DMS153 (cell line): ENCODE measurements at regions not wholly inside any gene's neighbourhood (a gene's known extent, or its start where the extent isn't known, plus 50 kb on each side); places are given as distances from the start of the nearest gene placed in this dataset.
"Not testable (repeated sequence)": the region's sequence is repeated elsewhere in the genome, so short reads cannot be mapped to it uniquely, and the experiment has no call there.

Experiments
- DNase-seq: peaks from one replicate; lab custom pipeline; 2025; lab: John Stamatoyannopoulos, UW

DNA sequence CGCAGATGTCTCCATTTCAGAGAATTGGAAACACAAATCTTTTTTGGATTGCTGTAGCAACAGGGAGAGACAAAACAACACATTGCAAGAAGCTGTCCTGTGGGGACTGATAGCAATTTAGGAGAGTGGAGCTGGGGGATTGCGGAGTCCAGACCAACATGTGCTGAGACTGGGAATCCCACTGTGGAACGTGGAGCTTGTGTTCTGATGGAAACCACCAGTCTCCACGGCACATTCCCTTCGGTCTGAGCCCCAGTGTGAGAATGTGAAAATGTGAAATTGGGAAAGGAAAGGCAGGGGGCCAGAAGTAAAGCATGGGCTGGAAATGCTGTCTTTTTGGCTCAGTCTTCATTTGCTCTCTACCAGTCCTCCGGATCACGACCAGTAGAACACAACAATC, 348.8 kb upstream of the TNC start:
- no peak for DNase-seq

DNA sequence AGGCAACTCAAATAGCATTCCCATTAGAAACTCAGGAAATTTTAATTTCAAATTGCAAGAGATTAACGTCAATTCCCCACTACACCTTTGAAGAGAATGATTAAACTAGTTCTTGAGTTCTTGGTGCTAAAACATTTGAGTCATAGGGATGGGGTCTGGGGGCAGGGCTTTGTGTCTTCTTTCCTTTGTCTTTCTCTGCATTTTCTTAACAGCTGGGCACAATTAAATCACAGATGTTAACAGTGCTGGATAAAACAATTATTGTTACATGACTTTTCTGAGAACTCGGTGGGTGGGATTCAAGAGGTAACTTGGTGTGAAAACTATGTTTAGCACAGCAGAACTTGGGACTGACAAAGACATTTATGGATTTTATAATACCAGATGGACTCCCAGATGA, 351.9 kb upstream of the TNC start:
- no peak for DNase-seq

DNA sequence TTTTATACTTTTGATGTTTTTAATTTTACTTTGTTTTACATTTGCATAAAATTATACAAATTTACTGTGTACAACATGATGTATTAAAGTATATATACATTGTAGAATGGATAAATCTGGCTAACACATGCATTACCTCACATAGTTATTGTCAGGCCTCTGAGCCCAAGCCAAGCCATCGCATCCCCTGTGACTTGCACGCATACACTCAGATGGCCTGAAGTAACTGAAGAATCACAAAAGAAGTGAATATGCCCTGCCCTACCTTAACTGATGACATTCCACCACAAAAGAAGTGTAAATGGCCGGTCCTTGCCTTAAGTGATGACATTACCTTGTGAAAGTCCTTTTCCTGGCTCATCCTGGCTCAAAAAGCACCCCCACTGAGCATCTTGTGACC, 355.1 kb upstream of the TNC start:
- DNase-seq: not testable (repeated sequence)

DNA sequence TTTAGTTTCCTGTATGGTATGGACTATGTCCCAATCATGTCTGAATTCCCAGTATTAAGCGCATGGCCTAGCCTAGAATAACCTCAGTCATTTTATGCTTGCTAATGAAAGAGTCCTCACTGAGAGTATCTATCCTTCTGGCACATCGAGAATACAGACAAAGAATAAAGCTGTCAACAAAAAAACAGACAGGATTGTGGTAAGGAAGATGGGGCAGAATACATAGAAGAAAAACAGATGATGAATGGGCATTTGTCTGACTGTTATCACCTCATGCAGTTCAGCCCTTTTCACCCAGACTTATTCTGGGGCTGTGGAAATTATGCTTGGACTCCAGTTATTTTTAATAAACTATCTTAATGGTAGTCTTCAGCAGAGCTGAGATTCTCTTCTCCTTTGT, 363.8 kb upstream of the TNC start:
- DNase-seq: no peak

DNA sequence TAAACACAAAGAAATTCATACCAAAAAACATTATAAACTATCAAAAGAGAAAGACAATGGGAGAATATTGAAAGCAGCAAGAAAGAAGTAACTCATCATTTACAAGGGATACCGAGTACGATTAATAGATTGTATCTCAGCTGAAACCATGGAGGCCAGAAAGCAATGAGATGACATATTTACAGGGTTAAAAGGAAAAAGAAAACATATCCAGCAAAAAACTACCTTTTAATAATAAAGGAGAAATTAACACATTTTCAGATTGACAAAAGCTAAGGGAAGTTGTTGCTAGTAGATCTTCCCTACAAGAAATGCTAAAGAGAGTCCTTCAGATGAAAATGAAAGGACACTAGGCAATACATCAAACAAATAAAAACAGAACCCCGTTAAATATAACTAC, 364.8 kb upstream of the TNC start:
- no peak for DNase-seq

DNA sequence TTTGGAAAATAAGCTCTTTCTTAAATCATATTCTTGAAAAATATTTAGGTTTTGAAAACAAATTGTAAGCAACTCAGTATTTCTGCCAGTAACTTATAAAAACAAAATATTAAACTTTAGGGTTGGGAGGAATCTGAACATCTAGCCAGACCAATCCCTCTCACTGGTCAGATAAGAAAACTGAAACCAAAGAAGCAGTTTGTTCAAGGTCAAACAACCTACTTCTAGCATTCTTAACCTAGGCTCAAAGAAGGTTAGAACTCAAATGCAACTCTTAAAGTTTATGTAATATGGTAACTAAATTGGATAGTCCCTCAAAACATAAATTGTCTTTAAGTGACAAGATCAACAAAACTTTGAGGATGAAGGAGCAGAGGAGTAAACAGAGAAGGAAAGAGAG, 374.9 kb upstream of the TNC start:
- DNase-seq: no peak

DNA sequence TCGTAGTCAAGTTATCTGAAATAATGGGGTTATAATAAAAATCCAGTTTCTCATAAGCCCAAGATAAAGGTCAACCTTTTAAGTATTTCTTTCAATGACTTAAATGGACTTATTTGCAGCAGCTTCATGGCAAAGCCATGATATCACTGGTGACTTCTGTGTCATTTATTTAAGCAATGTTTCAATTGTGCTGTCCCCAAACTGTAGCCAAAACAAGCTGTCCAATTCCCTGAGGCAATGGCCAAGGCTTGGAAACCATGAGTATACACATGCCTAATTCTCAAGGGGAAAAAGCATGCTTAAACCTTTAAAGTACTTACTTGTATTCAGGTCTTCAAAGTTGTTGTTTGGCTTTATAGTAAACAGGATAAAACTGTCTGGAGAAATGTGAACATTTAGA, 376.4 kb upstream of the TNC start:
- no peak for DNase-seq

DNA sequence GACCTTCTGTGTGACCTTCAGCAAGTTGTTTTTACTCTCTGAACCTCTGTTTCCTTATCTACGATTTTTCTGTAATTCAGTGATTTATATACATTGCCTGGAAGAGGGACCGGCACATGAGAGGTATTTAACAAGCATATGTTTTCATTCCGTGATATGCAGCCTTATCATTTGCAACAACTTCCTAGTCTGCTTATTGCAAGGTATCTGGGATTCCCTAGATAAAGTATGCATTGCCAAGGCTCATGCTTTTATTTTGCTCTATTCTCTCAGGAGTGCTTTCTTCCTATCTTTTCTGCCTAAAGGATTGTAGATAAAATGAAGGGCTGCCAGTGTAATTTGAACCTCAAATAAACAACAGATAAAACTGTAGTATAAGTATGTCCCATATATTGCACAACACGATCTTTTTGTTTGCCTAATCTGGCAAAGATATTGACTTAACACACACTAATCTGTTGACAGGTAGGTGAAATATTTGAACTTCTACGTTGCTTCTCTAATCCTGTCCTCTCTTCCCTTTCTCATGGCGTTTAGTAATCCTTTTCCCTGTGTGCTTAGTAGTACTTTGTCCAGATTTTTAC, 377.2 kb upstream of the TNC start:
- peak; percentile 70 for DNase-seq

DNA sequence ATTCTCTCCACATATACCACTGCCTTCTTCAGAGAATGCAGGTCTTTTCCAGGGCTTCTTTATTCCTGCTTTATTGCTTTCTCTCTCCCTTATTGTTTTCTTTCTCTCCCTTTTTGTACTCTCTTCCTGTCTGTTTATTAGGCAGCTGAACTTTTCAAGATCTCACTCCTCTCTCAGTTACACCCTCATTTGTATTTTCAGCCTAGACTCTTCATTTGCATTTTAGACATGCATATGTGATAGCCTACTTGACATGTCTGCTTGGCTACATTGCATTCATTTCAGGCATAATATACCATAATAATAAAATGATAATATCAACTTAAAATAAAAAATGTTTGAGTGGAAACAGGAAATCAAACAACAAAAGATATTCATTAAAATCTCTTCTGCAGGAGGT, 377.9 kb upstream of the TNC start:
- DNase-seq: no peak

DNA sequence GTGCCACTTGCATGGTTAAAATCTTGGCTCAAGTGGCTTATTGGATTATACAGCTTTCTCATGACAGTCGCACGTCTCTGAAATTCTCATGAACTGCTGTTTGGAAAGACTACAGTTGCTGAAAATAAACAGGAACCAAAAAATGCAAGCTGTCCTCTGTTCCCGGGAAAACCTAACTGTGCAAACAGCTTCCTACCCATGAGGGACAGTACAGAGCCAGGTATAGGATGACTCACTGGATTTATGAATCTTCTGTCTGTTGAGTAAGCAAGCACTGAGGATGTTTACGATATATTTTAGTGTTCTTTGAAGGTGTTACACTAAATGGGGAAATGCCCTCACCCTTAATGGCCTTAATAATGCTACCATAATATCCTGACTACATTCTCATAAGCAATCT, 380.3 kb upstream of the TNC start:
- no peak for DNase-seq

DNA sequence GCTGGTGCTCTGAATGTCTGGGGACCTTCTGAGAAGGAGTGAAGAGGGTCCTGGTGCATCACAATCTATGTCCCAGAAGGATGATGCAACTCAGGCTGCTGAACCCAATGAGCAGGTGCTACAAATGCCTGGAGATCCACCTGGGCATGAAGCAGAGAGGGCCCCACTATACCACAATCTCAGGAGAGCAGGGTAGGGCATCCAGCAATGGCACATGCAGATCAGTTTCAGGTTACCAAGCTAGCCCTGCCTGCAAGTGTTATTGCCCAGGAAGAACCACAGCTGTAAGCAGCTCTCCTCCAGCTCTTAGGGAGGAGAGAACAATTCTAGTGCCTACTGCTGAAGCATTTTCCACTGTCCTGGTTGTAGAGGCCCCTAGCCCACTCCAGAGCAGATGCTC, 389.2 kb upstream of the TNC start:
- DNase-seq: no peak

DNA sequence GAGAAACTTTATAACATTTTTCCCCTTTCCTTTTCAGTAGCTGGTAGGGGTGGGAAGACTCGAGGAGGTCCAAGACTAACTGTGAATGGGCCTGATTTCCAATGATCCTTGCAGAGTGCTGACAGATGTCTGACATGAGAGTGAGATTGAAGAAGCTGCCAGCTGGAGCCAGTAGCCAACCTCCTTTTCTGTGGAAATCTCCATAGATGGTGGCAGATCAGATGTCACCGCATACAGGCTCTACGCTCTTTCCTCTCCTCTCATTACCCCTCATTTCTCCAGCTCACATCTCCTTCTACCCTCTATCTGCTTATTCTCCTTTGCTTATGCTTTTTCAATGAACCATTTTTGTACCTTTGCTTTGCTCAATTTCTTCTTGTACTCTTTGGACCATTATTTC, 395.2 kb upstream of the TNC start:
- no peak for DNase-seq

DNA sequence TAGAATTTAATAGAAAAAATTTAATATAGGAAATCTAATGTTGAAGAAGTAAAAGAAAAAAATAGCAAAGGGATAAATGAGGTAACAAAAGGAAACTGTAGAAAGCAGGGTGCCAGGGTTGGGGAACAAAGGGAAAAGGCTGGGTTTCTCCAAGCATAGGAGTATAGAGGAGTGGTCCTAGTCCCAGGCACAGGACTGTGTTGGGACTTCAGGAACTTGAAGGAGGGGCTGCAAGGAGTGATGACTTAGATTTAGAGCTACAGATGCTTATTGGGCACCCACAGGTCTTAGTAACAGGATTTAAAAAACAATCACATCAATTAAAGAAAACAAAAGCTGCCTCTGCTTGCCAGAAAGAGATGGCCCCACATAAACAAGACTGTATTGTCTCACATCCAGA, 396.5 kb upstream of the TNC start:
- no peak for DNase-seq

DNA sequence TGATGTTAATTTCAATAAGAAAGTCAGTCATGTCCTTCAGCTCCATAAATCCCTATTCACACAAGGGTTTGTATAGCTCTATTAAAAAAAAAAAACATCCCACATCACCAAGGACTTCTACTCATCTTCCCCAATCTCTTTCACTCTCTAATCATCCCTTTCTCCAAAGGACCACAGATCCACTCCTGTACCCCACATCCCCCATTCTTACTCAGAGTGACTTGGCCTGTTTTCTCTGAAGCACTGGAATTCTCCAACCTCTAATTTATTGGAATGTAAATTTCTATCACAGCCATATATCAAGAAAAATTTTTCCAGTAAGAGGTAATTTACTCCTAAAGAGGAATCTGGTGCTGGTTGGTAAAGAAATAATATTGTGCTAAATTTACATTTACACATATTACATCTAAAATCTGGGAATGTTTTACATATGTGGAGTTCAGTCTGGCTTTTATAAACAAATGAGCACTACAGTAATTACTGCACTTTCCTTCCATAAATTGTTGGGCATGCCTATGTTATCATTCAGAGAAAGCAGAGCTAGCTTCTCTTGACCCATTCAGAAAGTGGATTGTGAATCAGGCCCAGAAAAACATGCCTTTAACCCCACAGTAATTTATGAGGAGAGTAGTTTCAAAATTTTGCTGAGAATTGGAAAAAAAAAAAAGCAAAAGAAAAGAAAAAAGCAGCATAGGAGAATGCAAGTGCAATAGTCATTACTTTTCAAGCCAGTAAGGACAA, 399.5 kb upstream of the TNC start:
- no peak for DNase-seq

DNA sequence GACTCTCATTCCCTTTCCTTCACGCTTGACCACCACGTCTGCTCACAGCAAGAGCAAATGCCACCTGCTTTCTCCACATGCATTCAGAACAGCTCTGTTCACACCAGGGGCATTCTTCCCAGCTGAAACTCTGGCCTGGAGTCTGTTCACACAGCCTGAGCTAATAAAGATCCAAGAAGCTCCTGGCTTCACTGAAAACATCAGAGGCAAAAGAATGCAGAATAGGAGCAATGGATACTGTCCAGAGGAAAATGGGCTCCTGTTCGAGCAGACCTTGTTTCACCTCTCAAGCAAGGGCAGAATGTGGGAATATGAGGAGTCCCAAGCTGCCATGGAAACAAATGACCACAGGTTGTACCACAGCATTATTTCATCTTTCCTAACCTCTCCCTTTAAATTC, 402.7 kb upstream of the TNC start:
- no peak for DNase-seq

DNA sequence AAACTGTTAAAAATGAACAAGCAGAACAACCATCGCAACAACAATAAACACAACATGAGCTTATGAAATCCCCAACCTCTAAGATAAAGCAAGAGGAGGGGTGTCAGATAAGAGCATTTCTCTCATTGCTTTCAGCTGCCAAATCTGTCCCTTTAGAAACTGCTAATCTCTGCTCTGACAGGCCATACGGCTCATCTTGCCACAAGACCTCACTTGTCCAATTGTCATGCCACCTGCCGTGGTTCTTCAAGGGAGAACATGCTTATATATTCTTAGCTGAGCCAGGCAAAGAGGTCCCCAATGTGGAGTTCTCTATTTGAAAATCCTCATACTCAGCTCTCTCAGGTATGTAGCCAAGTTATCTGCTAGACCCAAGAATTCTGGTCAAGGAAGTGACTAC, 405.0 kb upstream of the TNC start:
- DNase-seq: no peak

DNA sequence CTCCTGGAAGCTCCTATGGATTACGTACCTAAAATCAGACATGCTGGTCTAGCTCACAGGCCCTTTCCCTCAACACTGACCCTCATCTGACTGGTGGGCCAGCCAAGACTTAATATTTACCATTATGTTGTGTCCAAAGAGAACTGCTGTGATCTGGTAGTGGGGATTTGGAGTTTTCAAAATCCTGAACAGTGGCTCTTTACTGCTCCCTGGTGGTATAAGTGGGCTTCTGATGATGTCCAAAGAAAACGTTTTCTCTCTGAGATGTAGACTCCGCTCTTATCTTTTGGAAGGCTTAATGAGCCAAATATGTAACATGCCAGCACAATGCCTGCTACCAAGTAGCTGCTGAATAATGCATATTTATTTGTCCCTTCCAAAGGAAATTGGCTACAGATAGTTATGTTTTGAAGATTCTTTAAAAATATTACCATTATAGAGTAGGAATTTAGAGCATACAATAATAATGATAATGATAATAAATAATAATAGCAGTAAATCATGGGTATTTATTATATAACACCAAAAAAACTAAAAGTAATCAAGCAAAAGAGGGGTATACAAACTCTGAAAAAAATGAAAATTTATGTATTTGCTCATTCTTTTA, 406.6 kb upstream of the TNC start:
- peak; percentile 37 for DNase-seq

DNA sequence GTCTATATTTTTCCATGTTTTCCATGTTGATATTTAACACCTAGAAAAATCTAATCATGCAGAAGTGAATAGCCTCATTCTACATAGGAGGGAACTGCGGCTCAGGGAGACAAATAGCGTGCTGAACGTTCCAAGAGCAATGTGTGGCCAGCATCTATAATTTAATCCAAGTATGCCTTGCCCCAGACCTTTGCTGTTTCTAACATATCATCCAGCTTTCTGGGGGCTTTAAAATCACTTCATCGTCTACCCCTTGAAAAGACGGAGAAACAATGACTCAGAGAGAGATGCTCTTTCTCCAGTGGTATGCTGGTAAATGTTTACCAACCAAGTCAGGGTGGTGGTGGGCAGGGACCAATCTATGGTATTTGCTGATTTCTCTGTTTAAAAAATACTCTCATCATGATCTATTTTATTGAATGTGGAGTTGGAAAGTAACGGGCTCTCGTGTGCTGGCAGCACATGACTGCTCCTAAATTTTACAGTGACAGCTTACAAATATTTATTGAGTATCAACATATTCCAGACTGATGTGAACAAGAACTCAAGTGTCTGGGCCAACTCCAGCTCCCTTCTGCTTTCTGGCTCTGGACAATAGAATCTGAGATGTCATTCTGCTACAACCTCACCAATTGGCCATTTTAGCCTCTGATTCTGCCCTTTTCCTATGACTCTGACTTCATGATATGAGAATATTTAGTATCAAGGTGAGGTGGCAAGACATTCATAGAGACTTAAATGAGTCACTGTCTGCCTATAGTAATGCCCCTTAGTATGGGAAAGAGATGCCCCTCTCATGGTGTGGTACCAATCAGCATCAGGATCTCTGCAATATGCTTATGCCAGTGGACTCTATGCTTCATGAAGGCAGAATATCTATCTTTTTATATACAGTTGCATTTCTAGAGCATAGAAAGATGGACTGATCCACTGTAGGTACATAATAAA, 407.4 kb upstream of the TNC start:
- DNase-seq: no peak

DNA sequence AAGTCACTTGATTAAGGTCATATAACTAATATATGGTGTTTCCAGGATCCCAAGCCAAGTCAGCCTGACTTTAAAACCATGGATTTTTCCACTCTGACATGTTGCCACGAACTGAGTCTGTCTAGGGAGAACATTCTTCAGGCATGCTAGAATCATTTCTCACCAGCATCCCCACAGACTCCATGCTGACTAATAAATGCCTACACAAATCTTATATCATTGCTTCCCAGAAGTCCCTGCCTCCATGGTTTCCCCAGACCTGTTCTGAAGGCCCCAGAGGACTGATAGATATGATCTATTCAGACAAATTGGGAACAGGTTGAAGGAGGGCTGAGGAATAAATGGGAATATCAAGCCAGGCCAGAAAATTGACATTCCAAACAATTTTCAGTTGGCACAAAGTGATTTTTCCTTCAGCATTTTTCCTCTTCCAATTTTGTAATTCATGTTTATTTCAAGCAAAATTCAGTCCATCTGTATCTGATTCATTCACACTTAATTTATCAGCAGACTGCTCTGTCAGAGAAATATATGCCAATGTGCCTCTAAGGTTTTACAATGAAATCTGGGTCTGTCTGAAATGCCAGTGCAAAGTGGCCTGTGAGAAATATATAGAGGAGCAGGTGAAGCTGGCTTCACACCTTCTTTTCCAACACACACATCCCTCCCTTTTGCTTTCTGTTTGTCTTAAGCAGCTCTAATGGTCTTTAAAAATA, 413.6 kb upstream of the TNC start:
- no peak for DNase-seq

DNA sequence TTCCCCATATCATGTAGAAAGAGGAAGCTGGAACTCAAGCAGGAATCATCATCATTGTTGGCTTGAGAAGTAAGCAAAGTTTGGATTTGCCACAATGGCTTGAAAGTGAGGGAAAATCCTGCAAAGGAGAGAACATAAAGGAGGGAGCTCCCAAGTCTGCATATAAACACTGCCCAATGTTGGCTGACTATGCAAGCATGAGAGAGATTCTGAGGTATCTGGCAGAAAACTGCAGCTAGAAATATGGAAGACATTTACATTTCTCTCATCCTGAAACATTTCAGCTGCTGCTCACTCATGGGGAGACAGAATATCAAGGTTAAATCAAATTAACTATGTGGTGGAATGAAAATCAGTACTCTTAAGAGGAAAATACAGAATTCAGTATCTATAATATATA, 415.6 kb upstream of the TNC start:
- no peak for DNase-seq

DNA sequence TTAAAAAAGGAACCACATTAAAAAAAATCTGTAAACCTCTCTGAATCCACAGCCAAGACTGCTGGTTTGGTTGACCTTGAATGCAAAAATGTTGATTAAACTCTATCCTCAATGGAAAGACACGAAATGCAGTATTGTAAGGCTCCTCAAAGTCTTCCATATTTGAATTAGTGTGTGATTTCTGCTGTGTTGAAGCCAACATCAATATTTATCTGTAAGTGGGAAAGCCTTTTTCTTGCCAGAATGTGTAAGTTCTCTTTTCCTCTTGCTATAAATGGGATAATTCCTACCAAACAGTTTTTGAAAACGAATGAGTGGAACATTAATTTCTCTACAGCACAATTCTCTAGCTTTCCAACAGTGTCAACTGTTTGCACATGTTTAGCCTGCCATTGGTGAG, 422.1 kb upstream of the TNC start:
- DNase-seq: no peak

DNA sequence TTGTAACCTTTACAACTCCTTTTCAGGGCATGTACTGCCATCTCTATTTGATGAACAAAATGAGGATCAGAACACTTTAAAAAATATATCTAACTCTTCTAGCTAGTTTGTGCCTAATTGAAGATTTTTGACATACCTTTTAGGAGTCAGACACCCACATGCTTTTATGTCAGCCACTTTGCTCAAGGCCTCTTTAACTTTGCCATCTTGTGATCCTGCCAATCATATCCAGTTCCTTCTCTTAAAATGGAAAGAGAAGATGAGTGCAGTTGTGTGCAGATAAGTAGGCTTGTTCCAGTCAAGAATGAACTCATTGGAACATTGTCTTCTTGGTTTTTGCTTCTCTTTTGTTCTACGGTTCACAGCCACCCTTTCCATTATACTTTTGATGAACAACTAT, 425.6 kb upstream of the TNC start:
- no peak for DNase-seq
